Endothelial cell of umbilical vein (primary cell): ENCODE measurements at regions not wholly inside any gene's neighbourhood (a gene's known extent, or its start where the extent isn't known, plus 50 kb on each side); places are given as distances from the start of the nearest gene placed in this dataset.

ENCODE experiments used
- BruUV-seq: library from RNA; stranded (reverse); fragments of 400-500 nt; replicated peaks from 2 replicates; lab custom pipeline; 2021; lab: Mats Ljungman, UMichigan
- CTCF ChIA-PET: fragments of 300-600, 350-600 bp; sonication (Branson Sonifier 250); formaldehyde crosslinking; loops from one replicate; lab custom pipeline; 2021; ENCODE audit warnings: antibody characterized with exemption, inconsistent platforms; lab: Charles Lee
- POLR2A ChIA-PET: fragments of 300-600, 350-600 bp; sonication (Branson Sonifier 250); formaldehyde crosslinking; loops from one replicate; lab custom pipeline; 2021; ENCODE audit warnings: antibody characterized with exemption, inconsistent platforms; lab: Charles Lee
- DNase-seq: peaks from one replicate; pipeline ENCODE4 v3.0.0-alpha.2; 2011; ENCODE audit warnings: low read depth, low spot score
- FAIRE-seq: peaks from 2 replicates; lab custom pipeline; 2011; peaks lifted over from hg19 to GRCh38; lab: Jason Lieb, UNC
- H2AFZ ChIP-seq: 2 replicates; pipeline ENCODE4 v1.6.0; 2012; ENCODE audit warnings: low read depth, low read length, control low read depth, inconsistent platforms
- H3K27ac ChIP-seq: 2 replicates; pipeline ENCODE4 v1.5.1; 2011; ENCODE audit warnings: low read depth, mild to moderate bottlenecking, control low read depth, low read length, moderate library complexity; ENCODE audit not compliant: insufficient read depth
- H3K27me3 ChIP-seq, 2 experiments: 2 replicates each; pipeline versions ENCODE4 v1.6.0 to v1.6.1; 2011; ENCODE audit warnings: low read length in 2 of 2, mixed read lengths in 1 of 2; ENCODE audit not compliant: control insufficient read depth in 2 of 2, insufficient read depth in 2 of 2
- H3K36me3 ChIP-seq, 2 experiments: 2 replicates in 1 of 2; 3 replicates in 1 of 2; pipeline ENCODE4 v1.5.1; 2011; ENCODE audit warnings: low read length in 2 of 2, mild to moderate bottlenecking in 1 of 2, moderate library complexity in 1 of 2; ENCODE audit not compliant: control insufficient read depth in 2 of 2, insufficient read depth in 2 of 2; ENCODE audit errors: extremely low read depth in 1 of 2
- H3K4me1 ChIP-seq: 3 replicates; pipeline ENCODE4 v1.5.1; 2011; ENCODE audit warnings: mild to moderate bottlenecking, low read length; ENCODE audit not compliant: control insufficient read depth, insufficient read depth; ENCODE audit errors: extremely low read depth
- H3K4me2 ChIP-seq: 2 replicates; pipeline ENCODE4 v1.6.1; 2011; ENCODE audit warnings: low read length, control low read depth, mixed read lengths; ENCODE audit not compliant: insufficient read depth
- H3K4me3 ChIP-seq, 3 experiments: fragments of 200-600 bp in 1 of 3; sonication (generic), shearing (Covaris generic) in 1 of 3; replicated peaks in 1 of 3; 2 replicates each; pipeline ENCODE4 v1.5.1; 2011 to 2016; ENCODE audit warnings: control low read depth in 3 of 3, low read length in 3 of 3, mild to moderate bottlenecking in 2 of 3, inconsistent platforms in 1 of 3, low read depth in 1 of 3, moderate library complexity in 1 of 3; ENCODE audit not compliant: insufficient read depth in 1 of 3
- H3K79me2 ChIP-seq: 2 replicates; pipeline ENCODE4 v1.6.0; 2012; ENCODE audit warnings: low read length, inconsistent platforms; ENCODE audit not compliant: control insufficient read depth, insufficient read depth
- H3K9ac ChIP-seq: replicated peaks from 2 replicates; pipeline ENCODE3; 2011; ENCODE audit warnings: low read length, control low read depth; ENCODE audit not compliant: insufficient read depth; ENCODE audit errors: extremely low read depth
- H3K9me1 ChIP-seq: replicated peaks from 3 replicates; pipeline ENCODE4 v1.6.0; 2011; ENCODE audit warnings: mild to moderate bottlenecking, low read length; ENCODE audit not compliant: control insufficient read depth, insufficient read depth; ENCODE audit errors: extremely low read depth
- H3K9me3 ChIP-seq: replicated peaks from 2 replicates; pipeline ENCODE4 v1.5.1; 2012; ENCODE audit warnings: low read length, inconsistent platforms; ENCODE audit not compliant: control insufficient read depth, insufficient read depth
- H4K20me1 ChIP-seq: replicated peaks from 2 replicates; pipeline ENCODE3; 2011; ENCODE audit warnings: mild to moderate bottlenecking, low read length; ENCODE audit not compliant: control insufficient read depth, insufficient read depth; ENCODE audit errors: extremely low read depth
- CTCF ChIP-seq, 2 donors: IDR thresholded peaks; 1 replicate in 1 of 2; 2 replicates in 1 of 2; pipeline ENCODE4 v1.5.1; 2011; ENCODE audit warnings: low read length in 2 of 2, mild to moderate bottlenecking in 2 of 2, moderate library complexity in 2 of 2, control low read depth in 1 of 2, inconsistent platforms in 1 of 2, low read depth in 1 of 2; ENCODE audit not compliant: insufficient read depth in 1 of 2; ENCODE audit errors: extremely low read depth in 1 of 2
- EZH2 ChIP-seq: IDR thresholded peaks from 2 replicates; pipeline ENCODE4 v1.6.1; 2012; ENCODE audit warnings: borderline replicate concordance, low read depth, mild to moderate bottlenecking, moderate library complexity, low read length, inconsistent platforms; ENCODE audit not compliant: severe bottlenecking
- FOS ChIP-seq: IDR thresholded peaks from 2 replicates; pipeline ENCODE4 v1.6.1; 2011; ENCODE audit warnings: mild to moderate bottlenecking, low read length, moderate library complexity, borderline replicate concordance; ENCODE audit not compliant: insufficient read depth
- GATA2 ChIP-seq: IDR thresholded peaks from 2 replicates; pipeline ENCODE4 v1.7.0; 2011; ENCODE audit warnings: low read depth, mild to moderate bottlenecking, moderate library complexity, mixed read lengths, low read length; ENCODE audit not compliant: insufficient read length, insufficient read depth
- JUN ChIP-seq: IDR thresholded peaks from 2 replicates; pipeline ENCODE4 v1.6.1; 2011; ENCODE audit warnings: borderline replicate concordance, low read depth; ENCODE audit not compliant: insufficient read length, insufficient read depth
- MYC ChIP-seq: IDR thresholded peaks from one replicate; pipeline ENCODE4 v1.6.1; 2011; ENCODE audit warnings: mild to moderate bottlenecking, low read depth, low read length
- POLR2A ChIP-seq: IDR thresholded peaks from 2 replicates; pipeline ENCODE4 v1.6.1; 2012; ENCODE audit warnings: low read depth, mild to moderate bottlenecking, control low read depth, low read length
- POLR2AphosphoS5 ChIP-seq: IDR thresholded peaks from 2 replicates; pipeline ENCODE4 v1.6.1; 2012; ENCODE audit warnings: low read depth, mild to moderate bottlenecking, control low read depth, low read length, moderate library complexity; ENCODE audit not compliant: insufficient read depth
- dilution Hi-C: fragments of 300-500 bp; cut with MboI; formaldehyde crosslinking; loops from one replicate; pipeline ENCODE4 v1.15.0; 2019; ENCODE audit warnings: low sequenced_read_pairs; ENCODE audit not compliant: extremely low pct_ligation_motif_present
- intact Hi-C: fragments of 100-400 bp; cut with micrococcal nuclease; formaldehyde crosslinking; loops from one replicate; pipeline ENCODE4 v1.10.0; 2022
- TF ChIP-seq, protein P1 (sequence below): IDR thresholded peaks from 2 replicates; pipeline ENCODE4 v1.6.1; 2011; ENCODE audit not compliant: insufficient read depth, insufficient read length

GRCh38 chr1:56225964-56226815 is 353.2 kb downstream of the PLPP3 start:
- H3K4me3 ChIP-seq: no peak overlapping the region
- no peaks in the 10 kb centered on the region for H3K27me3 ChIP-seq
- H3K4me1 ChIP-seq: no peaks in the 10 kb centered on the region
- no peaks in the 10 kb centered on the region for H3K36me3 ChIP-seq
- FAIRE-seq: no peak
- H4K20me1 ChIP-seq: no peaks in the 10 kb centered on the region
- H3K9me1 ChIP-seq: no peaks in the 10 kb centered on the region
- no peaks in the 10 kb centered on the region for H3K9me3 ChIP-seq
- no peak overlapping the region for H2AFZ ChIP-seq
- ChIA-PET CTCF (no interaction called here), POLR2A (no interaction called here)
- H3K9ac ChIP-seq: no peak overlapping the region
- no peak overlapping the region for H3K4me2 ChIP-seq
- TF ChIP-seq FOS (no peak), CTCF (IDR thresholded peaks at IDR 0.05; ENCODE audit: extremely low read depth in 1 of 2, insufficient read depth in 1 of 2, low read depth in 1 of 2, low read length in 2 of 2) (no peak), GATA2 (no peak), EZH2 (no peak), MYC (no peak), JUN (no peak), POLR2A (no peak), POLR2AphosphoS5 (no peak)
- TF ChIP-seq, protein P1, sequence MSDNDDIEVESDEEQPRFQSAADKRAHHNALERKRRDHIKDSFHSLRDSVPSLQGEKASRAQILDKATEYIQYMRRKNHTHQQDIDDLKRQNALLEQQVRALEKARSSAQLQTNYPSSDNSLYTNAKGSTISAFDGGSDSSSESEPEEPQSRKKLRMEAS: no peak
- no peak overlapping the region for H3K27ac ChIP-seq
- dilution Hi-C loops (no loop called here), intact Hi-C loops (no loop called here)
- DNase-seq: no peak
- BruUV-seq: no TSS peak
- no peaks in the 10 kb centered on the region for H3K79me2 ChIP-seq
